GM23338 (cell line): ENCODE measurements at regions not wholly inside any gene's neighbourhood (a gene's known extent, or its start where the extent isn't known, plus 50 kb on each side); places are given as distances from the start of the nearest gene placed in this dataset.

Experiments
- ATAC-seq: fragments of 200-7000 bp; cut with Tn5 transposase; 3 replicates; pipeline ENCODE4 v1.9.1; 2020
- DNase-seq: peaks from one replicate; pipeline ENCODE4 v3.0.0-alpha.2; 2015; ENCODE audit warnings: low spot score
- H2AFZ ChIP-seq: fragments of 200-600 bp; sonication (generic); 2 replicates; pipeline ENCODE4 v1.8.0; 2016; ENCODE audit warnings: antibody characterized with exemption, mild to moderate bottlenecking, moderate library complexity
- H3F3A ChIP-seq: fragments of 200-600 bp; sonication (generic); replicated peaks from 2 replicates; pipeline ENCODE4 v1.8.0; 2017; ENCODE audit warnings: antibody characterized with exemption, mixed run types, low read depth
- H3K27ac ChIP-seq: fragments of 200-600 bp; sonication (generic); 2 replicates; pipeline ENCODE4 v1.6.1; 2016; ENCODE audit warnings: low read depth
- H3K27me3 ChIP-seq: fragments of 200-600 bp; sonication (generic); 2 replicates; pipeline ENCODE4 v1.8.0; 2016; ENCODE audit warnings: mild to moderate bottlenecking, mixed run types, moderate library complexity; ENCODE audit not compliant: insufficient read depth
- H3K36me3 ChIP-seq: fragments of 200-600 bp; sonication (generic); 2 replicates; pipeline ENCODE4 v1.8.0; 2016; ENCODE audit warnings: mild to moderate bottlenecking; ENCODE audit not compliant: insufficient read depth
- H3K4me1 ChIP-seq: fragments of 200-600 bp; sonication (generic); 2 replicates; pipeline ENCODE4 v1.8.0; 2016; ENCODE audit warnings: mild to moderate bottlenecking, moderate library complexity; ENCODE audit not compliant: insufficient read depth
- H3K4me2 ChIP-seq: fragments of 200-600 bp; sonication (generic); 2 replicates; pipeline ENCODE4 v1.7.1; 2017; ENCODE audit warnings: mixed run types
- H3K4me3 ChIP-seq: fragments of 200-600 bp; sonication (generic); 2 replicates; pipeline ENCODE4 v1.6.1; 2016; ENCODE audit warnings: mixed run types
- H3K79me2 ChIP-seq: fragments of 200-600 bp; sonication (generic); replicated peaks from 2 replicates; pipeline ENCODE4 v1.8.0; 2017; ENCODE audit warnings: mild to moderate bottlenecking; ENCODE audit not compliant: insufficient read depth
- H3K9me2 ChIP-seq: fragments of 200-600 bp; sonication (generic); 2 replicates; pipeline ENCODE4 v1.8.0; 2017; ENCODE audit not compliant: insufficient read depth
- H4K20me1 ChIP-seq: fragments of 200-600 bp; sonication (generic); replicated peaks from 2 replicates; pipeline ENCODE4 v1.8.0; 2017; ENCODE audit warnings: mild to moderate bottlenecking; ENCODE audit not compliant: insufficient read depth
- H3K27ac Mint-ChIP-seq: 2 replicates; pipeline ENCODE4 v1.8.0; 2020; ENCODE audit warnings: inconsistent platforms, mild to moderate bottlenecking, moderate library complexity, mixed read lengths
- H3K27me3 Mint-ChIP-seq: 3 replicates; pipeline ENCODE4 v1.8.0; 2022; ENCODE audit warnings: low read depth, mild to moderate bottlenecking, moderate library complexity, mixed read lengths, inconsistent platforms; ENCODE audit not compliant: insufficient read depth, poor library complexity
- H3K36me3 Mint-ChIP-seq: 3 replicates; pipeline ENCODE4 v1.8.0; 2021; ENCODE audit warnings: low read depth, mild to moderate bottlenecking, inconsistent platforms, moderate library complexity, mixed read lengths
- H3K4me1 Mint-ChIP-seq: 3 replicates; pipeline ENCODE4 v1.8.0; 2020; ENCODE audit warnings: mild to moderate bottlenecking, inconsistent platforms, mixed read lengths
- H3K4me3 Mint-ChIP-seq: 3 replicates; pipeline ENCODE4 v1.8.0; 2021; ENCODE audit warnings: moderate library complexity, mild to moderate bottlenecking, inconsistent platforms, mixed read lengths
- H3K9me3 Mint-ChIP-seq: 3 replicates; pipeline ENCODE4 v1.8.0; 2020; ENCODE audit warnings: moderate library complexity, mild to moderate bottlenecking, inconsistent platforms, mixed read lengths
- CREB1 ChIP-seq: fragments of 250-450 bp; sonication (Bioruptor Pico); IDR thresholded peaks from 2 replicates; pipeline ENCODE4 v1.5.0; 2020; ENCODE audit warnings: low read depth, mild to moderate bottlenecking, moderate library complexity
- EZH2 ChIP-seq: fragments of 200-600 bp; sonication (generic); IDR thresholded peaks from one replicate; pipeline ENCODE4 v1.8.0; 2017; ENCODE audit warnings: antibody characterized with exemption, mild to moderate bottlenecking, low read depth; ENCODE audit not compliant: unreplicated experiment
- JUNB ChIP-seq: IDR thresholded peaks from one replicate; pipeline ENCODE4 v1.6.1; 2016; ENCODE audit warnings: antibody characterized with exemption; ENCODE audit not compliant: unreplicated experiment
- NANOG ChIP-seq: IDR thresholded peaks from 2 replicates; pipeline ENCODE4 v1.6.1; 2016; ENCODE audit warnings: antibody characterized with exemption, borderline replicate concordance
- POLR2AphosphoS5 ChIP-seq: IDR thresholded peaks from 2 replicates; pipeline ENCODE4 v1.6.1; 2016; ENCODE audit warnings: antibody characterized with exemption, low read depth
- ZNF114 ChIP-seq: fragments of 250-450 bp; sonication (Bioruptor Pico); IDR thresholded peaks from 2 replicates; pipeline ENCODE4 v1.5.0; 2020; ENCODE audit warnings: mild to moderate bottlenecking, moderate library complexity
- ZNF331 ChIP-seq: fragments of 250-450 bp; sonication (Bioruptor Pico); IDR thresholded peaks from 2 replicates; pipeline ENCODE4 v1.5.0; 2020; ENCODE audit warnings: low read depth, mild to moderate bottlenecking, moderate library complexity
- TF ChIP-seq, protein P1 (sequence below): IDR thresholded peaks from one replicate; pipeline ENCODE4 v1.6.1; 2018; ENCODE audit warnings: antibody characterized with exemption; ENCODE audit not compliant: unreplicated experiment
- TF ChIP-seq, protein P2 (sequence below): IDR thresholded peaks from 2 replicates; pipeline ENCODE4 v1.6.1; 2016; ENCODE audit warnings: antibody characterized with exemption
- TF ChIP-seq, protein P3 (sequence below): fragments of 250-450 bp; sonication (Bioruptor Pico); IDR thresholded peaks from 2 replicates; pipeline ENCODE4 v1.5.0; 2020; ENCODE audit warnings: mild to moderate bottlenecking, moderate library complexity

DNA sequence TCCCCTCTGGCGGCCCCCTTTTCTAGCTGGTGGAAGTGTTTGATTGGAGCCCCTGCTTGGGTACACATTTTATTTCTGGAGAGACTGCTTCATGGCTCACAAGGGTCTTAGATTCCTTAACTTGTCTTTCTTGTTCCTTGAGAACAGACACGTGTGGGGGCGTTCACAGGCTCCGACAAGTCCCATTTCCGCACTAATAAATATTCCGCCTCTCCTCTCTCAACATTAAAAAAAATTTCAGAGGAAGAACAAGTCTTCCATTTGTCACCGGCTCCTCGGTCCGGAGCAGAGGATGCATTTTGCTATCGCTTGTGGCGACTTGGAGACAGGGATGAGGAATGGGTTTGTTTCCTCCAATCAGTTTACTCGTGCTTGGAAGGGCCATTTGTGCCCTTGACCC, 134.0 kb upstream of the PODXL start:
- no peak for DNase-seq
- no peak for TF ChIP-seq CREB1 (CRISPR knock-in tag)
- no peak overlapping the region for H3K27ac Mint-ChIP-seq

DNA sequence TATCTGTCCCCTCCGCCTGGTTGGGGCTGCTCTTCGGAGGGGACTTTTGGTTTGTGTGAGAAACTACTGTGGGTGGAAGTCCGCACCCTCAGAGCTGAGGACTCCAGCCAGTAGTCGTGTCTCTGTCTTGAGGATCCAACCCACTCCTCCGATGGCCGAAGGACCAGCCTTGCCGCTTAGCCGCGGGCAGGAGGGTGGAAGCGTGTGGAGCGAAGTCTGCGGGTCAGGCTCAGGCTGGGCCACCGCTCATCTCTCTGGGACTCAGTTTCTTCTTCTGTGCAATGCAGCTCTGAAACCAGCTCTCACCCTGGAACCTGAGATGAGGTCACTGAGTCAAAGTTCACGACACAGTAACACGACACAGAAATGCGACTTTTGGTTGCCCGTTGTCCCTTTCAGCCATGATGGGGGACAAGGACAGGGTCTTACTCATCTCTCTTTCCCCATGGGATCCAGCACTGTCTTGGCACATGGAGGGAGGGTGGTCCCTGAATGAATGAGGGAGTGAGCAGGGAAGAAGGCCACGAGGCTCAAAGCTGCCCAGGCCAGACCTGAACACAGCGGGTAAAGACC, 133.3 kb upstream of the PODXL start:
- Histone ChIP-seq H3K27ac (no peak overlapping the region), H2AFZ (0 out of 2 replicates have a peak overlapping the region, but pooled peaks have one; percentile 66), H3K4me1 (no peaks in the 10 kb centered on the region; the same call in 1 of the 2 replicates), H3K9me2 (no peaks in the 10 kb centered on the region), H3K27me3 (no peaks in the 10 kb centered on the region), H3F3A (0 out of 2 replicates have a peak, but pooled peaks cover 2% of the 10 kb centered on the region), H3K4me2 (no peak overlapping the region), H3K36me3 (no peaks in the 10 kb centered on the region), H3K79me2 (no peaks in the 10 kb centered on the region), H4K20me1 (no peaks in the 10 kb centered on the region), H3K4me3 (no peak overlapping the region)
- DNase-seq, result no peak
- Mint-ChIP-seq H3K27me3 (peaks cover 25% of the 10 kb centered on the region), H3K4me3 (no peak overlapping the region), H3K4me1 (peaks cover 12% of the 10 kb centered on the region), H3K36me3 (no peaks in the 10 kb centered on the region), H3K27ac (no peak overlapping the region), H3K9me3 (no peaks in the 10 kb centered on the region)
- ATAC-seq, result no peak
- TF ChIP-seq, protein P1, sequence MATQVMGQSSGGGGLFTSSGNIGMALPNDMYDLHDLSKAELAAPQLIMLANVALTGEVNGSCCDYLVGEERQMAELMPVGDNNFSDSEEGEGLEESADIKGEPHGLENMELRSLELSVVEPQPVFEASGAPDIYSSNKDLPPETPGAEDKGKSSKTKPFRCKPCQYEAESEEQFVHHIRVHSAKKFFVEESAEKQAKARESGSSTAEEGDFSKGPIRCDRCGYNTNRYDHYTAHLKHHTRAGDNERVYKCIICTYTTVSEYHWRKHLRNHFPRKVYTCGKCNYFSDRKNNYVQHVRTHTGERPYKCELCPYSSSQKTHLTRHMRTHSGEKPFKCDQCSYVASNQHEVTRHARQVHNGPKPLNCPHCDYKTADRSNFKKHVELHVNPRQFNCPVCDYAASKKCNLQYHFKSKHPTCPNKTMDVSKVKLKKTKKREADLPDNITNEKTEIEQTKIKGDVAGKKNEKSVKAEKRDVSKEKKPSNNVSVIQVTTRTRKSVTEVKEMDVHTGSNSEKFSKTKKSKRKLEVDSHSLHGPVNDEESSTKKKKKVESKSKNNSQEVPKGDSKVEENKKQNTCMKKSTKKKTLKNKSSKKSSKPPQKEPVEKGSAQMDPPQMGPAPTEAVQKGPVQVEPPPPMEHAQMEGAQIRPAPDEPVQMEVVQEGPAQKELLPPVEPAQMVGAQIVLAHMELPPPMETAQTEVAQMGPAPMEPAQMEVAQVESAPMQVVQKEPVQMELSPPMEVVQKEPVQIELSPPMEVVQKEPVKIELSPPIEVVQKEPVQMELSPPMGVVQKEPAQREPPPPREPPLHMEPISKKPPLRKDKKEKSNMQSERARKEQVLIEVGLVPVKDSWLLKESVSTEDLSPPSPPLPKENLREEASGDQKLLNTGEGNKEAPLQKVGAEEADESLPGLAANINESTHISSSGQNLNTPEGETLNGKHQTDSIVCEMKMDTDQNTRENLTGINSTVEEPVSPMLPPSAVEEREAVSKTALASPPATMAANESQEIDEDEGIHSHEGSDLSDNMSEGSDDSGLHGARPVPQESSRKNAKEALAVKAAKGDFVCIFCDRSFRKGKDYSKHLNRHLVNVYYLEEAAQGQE, result no peak
- TF ChIP-seq ZNF331 (no peak), NANOG (no peak), POLR2AphosphoS5 (no peak), JUNB (no peak), ZNF114 (CRISPR knock-in tag) (no peak), CREB1 (CRISPR knock-in tag) (no peak), EZH2 (no peak)
- TF ChIP-seq, protein P2, sequence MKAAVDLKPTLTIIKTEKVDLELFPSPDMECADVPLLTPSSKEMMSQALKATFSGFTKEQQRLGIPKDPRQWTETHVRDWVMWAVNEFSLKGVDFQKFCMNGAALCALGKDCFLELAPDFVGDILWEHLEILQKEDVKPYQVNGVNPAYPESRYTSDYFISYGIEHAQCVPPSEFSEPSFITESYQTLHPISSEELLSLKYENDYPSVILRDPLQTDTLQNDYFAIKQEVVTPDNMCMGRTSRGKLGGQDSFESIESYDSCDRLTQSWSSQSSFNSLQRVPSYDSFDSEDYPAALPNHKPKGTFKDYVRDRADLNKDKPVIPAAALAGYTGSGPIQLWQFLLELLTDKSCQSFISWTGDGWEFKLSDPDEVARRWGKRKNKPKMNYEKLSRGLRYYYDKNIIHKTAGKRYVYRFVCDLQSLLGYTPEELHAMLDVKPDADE, result no peak
- TF ChIP-seq, protein P3, sequence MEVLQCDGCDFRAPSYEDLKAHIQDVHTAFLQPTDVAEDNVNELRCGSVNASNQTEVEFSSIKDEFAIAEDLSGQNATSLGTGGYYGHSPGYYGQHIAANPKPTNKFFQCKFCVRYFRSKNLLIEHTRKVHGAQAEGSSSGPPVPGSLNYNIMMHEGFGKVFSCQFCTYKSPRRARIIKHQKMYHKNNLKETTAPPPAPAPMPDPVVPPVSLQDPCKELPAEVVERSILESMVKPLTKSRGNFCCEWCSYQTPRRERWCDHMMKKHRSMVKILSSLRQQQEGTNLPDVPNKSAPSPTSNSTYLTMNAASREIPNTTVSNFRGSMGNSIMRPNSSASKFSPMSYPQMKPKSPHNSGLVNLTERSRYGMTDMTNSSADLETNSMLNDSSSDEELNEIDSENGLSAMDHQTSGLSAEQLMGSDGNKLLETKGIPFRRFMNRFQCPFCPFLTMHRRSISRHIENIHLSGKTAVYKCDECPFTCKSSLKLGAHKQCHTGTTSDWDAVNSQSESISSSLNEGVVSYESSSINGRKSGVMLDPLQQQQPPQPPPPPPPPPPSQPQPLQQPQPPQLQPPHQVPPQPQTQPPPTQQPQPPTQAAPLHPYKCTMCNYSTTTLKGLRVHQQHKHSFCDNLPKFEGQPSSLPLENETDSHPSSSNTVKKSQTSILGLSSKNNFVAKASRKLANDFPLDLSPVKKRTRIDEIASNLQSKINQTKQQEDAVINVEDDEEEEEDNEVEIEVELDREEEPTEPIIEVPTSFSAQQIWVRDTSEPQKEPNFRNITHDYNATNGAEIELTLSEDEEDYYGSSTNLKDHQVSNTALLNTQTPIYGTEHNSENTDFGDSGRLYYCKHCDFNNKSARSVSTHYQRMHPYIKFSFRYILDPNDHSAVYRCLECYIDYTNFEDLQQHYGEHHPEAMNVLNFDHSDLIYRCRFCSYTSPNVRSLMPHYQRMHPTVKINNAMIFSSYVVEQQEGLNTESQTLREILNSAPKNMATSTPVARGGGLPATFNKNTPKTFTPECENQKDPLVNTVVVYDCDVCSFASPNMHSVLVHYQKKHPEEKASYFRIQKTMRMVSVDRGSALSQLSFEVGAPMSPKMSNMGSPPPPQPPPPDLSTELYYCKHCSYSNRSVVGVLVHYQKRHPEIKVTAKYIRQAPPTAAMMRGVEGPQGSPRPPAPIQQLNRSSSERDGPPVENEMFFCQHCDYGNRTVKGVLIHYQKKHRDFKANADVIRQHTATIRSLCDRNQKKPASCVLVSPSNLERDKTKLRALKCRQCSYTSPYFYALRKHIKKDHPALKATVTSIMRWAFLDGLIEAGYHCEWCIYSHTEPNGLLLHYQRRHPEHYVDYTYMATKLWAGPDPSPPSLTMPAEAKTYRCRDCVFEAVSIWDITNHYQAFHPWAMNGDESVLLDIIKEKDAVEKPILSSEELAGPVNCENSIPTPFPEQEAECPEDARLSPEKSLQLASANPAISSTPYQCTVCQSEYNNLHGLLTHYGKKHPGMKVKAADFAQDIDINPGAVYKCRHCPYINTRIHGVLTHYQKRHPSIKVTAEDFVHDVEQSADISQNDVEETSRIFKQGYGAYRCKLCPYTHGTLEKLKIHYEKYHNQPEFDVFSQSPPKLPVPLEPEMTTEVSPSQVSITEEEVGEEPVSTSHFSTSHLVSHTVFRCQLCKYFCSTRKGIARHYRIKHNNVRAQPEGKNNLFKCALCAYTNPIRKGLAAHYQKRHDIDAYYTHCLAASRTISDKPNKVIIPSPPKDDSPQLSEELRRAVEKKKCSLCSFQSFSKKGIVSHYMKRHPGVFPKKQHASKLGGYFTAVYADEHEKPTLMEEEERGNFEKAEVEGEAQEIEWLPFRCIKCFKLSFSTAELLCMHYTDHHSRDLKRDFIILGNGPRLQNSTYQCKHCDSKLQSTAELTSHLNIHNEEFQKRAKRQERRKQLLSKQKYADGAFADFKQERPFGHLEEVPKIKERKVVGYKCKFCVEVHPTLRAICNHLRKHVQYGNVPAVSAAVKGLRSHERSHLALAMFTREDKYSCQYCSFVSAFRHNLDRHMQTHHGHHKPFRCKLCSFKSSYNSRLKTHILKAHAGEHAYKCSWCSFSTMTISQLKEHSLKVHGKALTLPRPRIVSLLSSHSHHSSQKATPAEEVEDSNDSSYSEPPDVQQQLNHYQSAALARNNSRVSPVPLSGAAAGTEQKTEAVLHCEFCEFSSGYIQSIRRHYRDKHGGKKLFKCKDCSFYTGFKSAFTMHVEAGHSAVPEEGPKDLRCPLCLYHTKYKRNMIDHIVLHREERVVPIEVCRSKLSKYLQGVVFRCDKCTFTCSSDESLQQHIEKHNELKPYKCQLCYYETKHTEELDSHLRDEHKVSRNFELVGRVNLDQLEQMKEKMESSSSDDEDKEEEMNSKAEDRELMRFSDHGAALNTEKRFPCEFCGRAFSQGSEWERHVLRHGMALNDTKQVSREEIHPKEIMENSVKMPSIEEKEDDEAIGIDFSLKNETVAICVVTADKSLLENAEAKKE (CRISPR knock-in tag), result no peak

More for the DNA sequence above, 134.0 kb upstream of the PODXL start:
- no peaks in the 10 kb centered on the region for H3K9me3 Mint-ChIP-seq
- ATAC-seq, result no peak
- peaks cover 12% of the 10 kb centered on the region for H3K4me1 Mint-ChIP-seq
- Histone ChIP-seq H3K27me3 (no peaks in the 10 kb centered on the region), H3K79me2 (no peaks in the 10 kb centered on the region), H2AFZ (no peak overlapping the region), H3K4me3 (no peak overlapping the region), H3K4me1 (no peaks in the 10 kb centered on the region; the same call in 1 of the 2 replicates), H4K20me1 (no peaks in the 10 kb centered on the region), H3K27ac (no peak overlapping the region), H3F3A (0 out of 2 replicates have a peak, but pooled peaks cover 2% of the 10 kb centered on the region), H3K9me2 (no peaks in the 10 kb centered on the region), H3K36me3 (no peaks in the 10 kb centered on the region), H3K4me2 (no peak overlapping the region)
- H3K4me3 Mint-ChIP-seq, result no peak overlapping the region; the same call in 2 of the 3 replicates
- H3K36me3 Mint-ChIP-seq, result no peaks in the 10 kb centered on the region
- peaks cover 25% of the 10 kb centered on the region for H3K27me3 Mint-ChIP-seq
